ENCODE measurements at regions not wholly inside any gene's neighbourhood (a gene's known extent, or its start where the extent isn't known, plus 50 kb on each side); places are given as distances from the start of the nearest gene placed in this dataset.

- POLR2A ChIA-PET = no interaction called here
- H3K27me3 Mint-ChIP-seq = no peaks in the 10 kb centered on the region
Measured at GRCh38 chr7:52857367-52857766, 178.1 kb upstream of the POM121L12 start.

GRCh38 chr7:52854681-52855080 lies 180.8 kb upstream of the POM121L12 start:
- Mint-ChIP-seq H3K36me3 (no peaks in the 10 kb centered on the region), H3K4me3 (no peak overlapping the region), H3K9me3 (peaks cover 0 to 18% (median 3%) of the 10 kb centered on the region in 11 donors), H3K27ac (no peak overlapping the region), H3K4me1 (no peaks in the 10 kb centered on the region), H3K27me3 (no peaks in the 10 kb centered on the region)
- Histone ChIP-seq H3K27me3 (ENCODE audit: control insufficient read depth in 2 of 2, insufficient read depth in 2 of 2, low read length in 2 of 2) (no peaks in the 10 kb centered on the region), H3K4me3 (ENCODE audit: low read length) (no peak overlapping the region), H3K4me1 (ENCODE audit: control insufficient read depth in 2 of 2, insufficient read depth in 2 of 2, low read length in 2 of 2) (no peaks in the 10 kb centered on the region), H3K36me3 (ENCODE audit: control insufficient read depth in 2 of 3, insufficient read depth in 3 of 3, low read length in 3 of 3) (no peaks in the 10 kb centered on the region), H3K9me3 (ENCODE audit: control insufficient read depth in 2 of 3, low read length in 3 of 3) (no peaks in the 10 kb centered on the region), H3K27ac (ENCODE audit: low read depth, low read length) (no peak overlapping the region)
- ChIA-PET CTCF (no interaction called here), POLR2A (no interaction called here)
- ATAC-seq = no peak
- intact Hi-C loops (cut with micrococcal nuclease) = no loop called here
- DNase-seq = no peak

More at GRCh38 chr7:52857367-52857766, 178.1 kb upstream of the POM121L12 start:
- Histone ChIP-seq H3K27ac (ENCODE audit: low read depth, low read length) (no peak overlapping the region), H3K4me3 (ENCODE audit: low read length) (no peak overlapping the region), H3K4me1 (ENCODE audit: control insufficient read depth in 2 of 2, insufficient read depth in 2 of 2, low read length in 2 of 2) (no peaks in the 10 kb centered on the region), H3K36me3 (ENCODE audit: control insufficient read depth in 2 of 3, insufficient read depth in 3 of 3, low read length in 3 of 3) (no peaks in the 10 kb centered on the region), H3K9me3 (ENCODE audit: control insufficient read depth in 2 of 3, low read length in 3 of 3) (no peaks in the 10 kb centered on the region), H3K27me3 (ENCODE audit: control insufficient read depth in 2 of 2, insufficient read depth in 2 of 2, low read length in 2 of 2) (no peaks in the 10 kb centered on the region)
- Mint-ChIP-seq H3K27ac (no peak overlapping the region), H3K9me3 (peaks cover 0 to 18% (median 4%) of the 10 kb centered on the region in 11 donors), H3K36me3 (no peaks in the 10 kb centered on the region), H3K4me3 (no peak overlapping the region), H3K4me1 (no peaks in the 10 kb centered on the region)
- CTCF ChIA-PET = no interaction called here
- DNase-seq (no peak), ATAC-seq (no peak)
- intact Hi-C loops (cut with micrococcal nuclease) = no loop called here

GRCh38 chr7:52851547-52851946 lies 183.9 kb upstream of the POM121L12 start:
- Histone ChIP-seq H3K4me1 (ENCODE audit: control insufficient read depth in 2 of 2, insufficient read depth in 2 of 2, low read length in 2 of 2) (no peaks in the 10 kb centered on the region), H3K36me3 (ENCODE audit: control insufficient read depth in 2 of 3, insufficient read depth in 3 of 3, low read length in 3 of 3) (no peaks in the 10 kb centered on the region), H3K9me3 (ENCODE audit: control insufficient read depth in 2 of 3, low read length in 3 of 3) (no peaks in the 10 kb centered on the region), H3K27me3 (ENCODE audit: control insufficient read depth in 2 of 2, insufficient read depth in 2 of 2, low read length in 2 of 2) (no peaks in the 10 kb centered on the region), H3K27ac (ENCODE audit: low read depth, low read length) (no peak overlapping the region), H3K4me3 (ENCODE audit: low read length) (no peak overlapping the region)
- peaks cover 0 to 24% (median 5%) of the 10 kb centered on the region in 11 donors for H3K9me3 Mint-ChIP-seq
- ChIA-PET CTCF (no interaction called here), POLR2A (no interaction called here)
- H3K27me3 Mint-ChIP-seq = no peaks in the 10 kb centered on the region
- intact Hi-C loops (cut with micrococcal nuclease) = no loop called here
- H3K4me1 Mint-ChIP-seq = no peaks in the 10 kb centered on the region
- H3K27ac Mint-ChIP-seq = no peak overlapping the region
- no peaks in the 10 kb centered on the region for H3K36me3 Mint-ChIP-seq
- DNase-seq (no peak), ATAC-seq (no peak)
- H3K4me3 Mint-ChIP-seq = no peak overlapping the region

GRCh38 chr7:52843436-52843835 lies 192.0 kb upstream of the POM121L12 start:
- H3K27me3 ChIP-seq (ENCODE audit: control insufficient read depth in 2 of 2, insufficient read depth in 2 of 2, low read length in 2 of 2) = no peaks in the 10 kb centered on the region
- no peaks in the 10 kb centered on the region for H3K4me1 ChIP-seq (ENCODE audit: control insufficient read depth in 2 of 2, insufficient read depth in 2 of 2, low read length in 2 of 2)
- ATAC-seq = no peak
- ChIA-PET CTCF (no interaction called here), POLR2A (no interaction called here)
- H3K27ac ChIP-seq (ENCODE audit: low read depth, low read length) = no peak overlapping the region
- intact Hi-C loops (cut with micrococcal nuclease) = no loop called here
- peaks cover 0 to 21% (median 11%) of the 10 kb centered on the region in 11 donors for H3K9me3 Mint-ChIP-seq
- H3K27me3 Mint-ChIP-seq = no peaks in the 10 kb centered on the region
- no peak overlapping the region for H3K27ac Mint-ChIP-seq
- peaks cover 0 to 4% (median 0%) of the 10 kb centered on the region in 3 experiments for H3K9me3 ChIP-seq (ENCODE audit: control insufficient read depth in 2 of 3, low read length in 3 of 3)
- no peak overlapping the region for H3K4me3 ChIP-seq (ENCODE audit: low read length)
- no peaks in the 10 kb centered on the region for H3K4me1 Mint-ChIP-seq
- H3K36me3 ChIP-seq (ENCODE audit: control insufficient read depth in 2 of 3, insufficient read depth in 3 of 3, low read length in 3 of 3) = no peaks in the 10 kb centered on the region
- no peaks in the 10 kb centered on the region for H3K36me3 Mint-ChIP-seq
- no peak for DNase-seq
- no peak overlapping the region for H3K4me3 Mint-ChIP-seq

GRCh38 chr7:52842202-52842900 lies 193.1 kb upstream of the POM121L12 start:
- no peak for ATAC-seq
- H3K4me3 Mint-ChIP-seq = no peak overlapping the region
- H3K9me3 ChIP-seq (ENCODE audit: control insufficient read depth in 2 of 3, low read length in 3 of 3) = peaks cover 0 to 4% (median 0%) of the 10 kb centered on the region in 3 experiments
- peaks cover 2 to 29% (median 14%) of the 10 kb centered on the region in 11 donors for H3K9me3 Mint-ChIP-seq
- no peaks in the 10 kb centered on the region for H3K27me3 ChIP-seq (ENCODE audit: control insufficient read depth in 2 of 2, insufficient read depth in 2 of 2, low read length in 2 of 2)
- H3K27ac ChIP-seq (ENCODE audit: low read depth, low read length) = no peak overlapping the region
- H3K36me3 ChIP-seq (ENCODE audit: control insufficient read depth in 2 of 3, insufficient read depth in 3 of 3, low read length in 3 of 3) = no peaks in the 10 kb centered on the region
- ChIA-PET CTCF (no interaction called here), POLR2A (no interaction called here)
- intact Hi-C loops (cut with micrococcal nuclease) = no loop called here
- no peaks in the 10 kb centered on the region for H3K4me1 ChIP-seq (ENCODE audit: control insufficient read depth in 2 of 2, insufficient read depth in 2 of 2, low read length in 2 of 2)
- DNase-seq = no peak
- no peaks in the 10 kb centered on the region for H3K36me3 Mint-ChIP-seq
- H3K4me1 Mint-ChIP-seq = no peaks in the 10 kb centered on the region
- no peak overlapping the region for H3K4me3 ChIP-seq (ENCODE audit: low read length)
- no peak overlapping the region for H3K27ac Mint-ChIP-seq
- no peaks in the 10 kb centered on the region for H3K27me3 Mint-ChIP-seq

DNA sequence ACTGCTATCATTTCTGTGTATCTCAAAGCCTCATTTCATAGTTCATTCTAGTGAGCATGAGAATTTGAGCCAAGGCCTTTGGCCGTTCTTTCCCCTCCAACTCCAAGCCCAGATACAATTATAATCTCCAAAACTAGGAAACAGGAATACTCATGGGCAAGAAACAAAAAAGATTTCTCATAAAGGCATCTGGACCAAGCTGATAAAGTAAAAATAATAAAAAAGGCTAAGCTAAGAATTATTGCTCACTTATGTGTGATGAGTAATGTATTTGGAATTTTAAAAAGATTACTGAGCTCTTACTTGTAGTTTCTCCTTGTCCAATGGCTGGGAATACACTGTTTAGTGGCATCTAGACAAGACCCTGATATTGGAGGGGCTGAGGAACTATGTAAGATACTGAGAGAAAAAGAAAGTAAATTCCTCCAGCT lies 196.4 kb upstream of the POM121L12 start:
- CTCF ChIA-PET = no interaction called here
- intact Hi-C loops (cut with micrococcal nuclease) = no loop called here

DNA sequence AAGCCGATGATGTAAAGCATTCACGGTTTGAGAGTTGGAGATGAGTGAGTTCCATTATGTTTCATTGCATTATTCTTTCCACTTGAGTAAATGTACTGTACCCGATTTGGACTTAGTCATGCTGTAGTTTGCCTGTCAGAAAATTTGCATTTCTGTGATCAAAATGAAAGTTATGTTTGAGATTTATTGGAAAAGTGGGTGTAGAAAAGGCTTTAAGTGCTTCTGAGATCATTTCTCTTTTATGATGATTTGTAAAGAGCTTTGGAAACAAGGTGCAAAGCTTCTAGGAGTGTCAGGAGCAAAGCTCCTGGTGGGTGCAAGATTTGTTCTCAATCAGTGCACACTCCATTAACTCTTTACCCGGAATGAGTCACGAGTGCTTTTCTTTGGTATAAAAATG lies 204.1 kb upstream of the POM121L12 start:
- Histone ChIP-seq H3K36me3 (ENCODE audit: control insufficient read depth in 2 of 3, insufficient read depth in 3 of 3, low read length in 3 of 3) (no peaks in the 10 kb centered on the region), H3K4me1 (ENCODE audit: control insufficient read depth in 2 of 2, insufficient read depth in 2 of 2, low read length in 2 of 2) (no peaks in the 10 kb centered on the region), H3K27me3 (ENCODE audit: control insufficient read depth in 2 of 2, insufficient read depth in 2 of 2, low read length in 2 of 2) (no peaks in the 10 kb centered on the region), H3K4me3 (ENCODE audit: low read length) (no peak overlapping the region), H3K27ac (ENCODE audit: low read depth, low read length) (no peak overlapping the region), H3K9me3 (ENCODE audit: control insufficient read depth in 2 of 3, low read length in 3 of 3) (no peaks in the 10 kb centered on the region)
- DNase-seq (no peak), ATAC-seq (no peak)
- Mint-ChIP-seq H3K4me1 (no peaks in the 10 kb centered on the region), H3K9me3 (peaks cover 0 to 28% (median 10%) of the 10 kb centered on the region in 11 donors), H3K27ac (no peak overlapping the region), H3K27me3 (no peaks in the 10 kb centered on the region), H3K36me3 (no peaks in the 10 kb centered on the region), H3K4me3 (no peak overlapping the region)
- POLR2A ChIA-PET = no interaction called here
- CTCF ChIA-PET = no interaction called here
- intact Hi-C loops (cut with micrococcal nuclease) = no loop called here

More for the DNA sequence above, 196.4 kb upstream of the POM121L12 start:
- DNase-seq (no peak), ATAC-seq (no peak)
- no peak overlapping the region for H3K4me3 Mint-ChIP-seq
- H3K36me3 Mint-ChIP-seq = no peaks in the 10 kb centered on the region
- POLR2A ChIA-PET = no interaction called here
- H3K27me3 Mint-ChIP-seq = no peaks in the 10 kb centered on the region
- Histone ChIP-seq H3K36me3 (ENCODE audit: control insufficient read depth in 2 of 3, insufficient read depth in 3 of 3, low read length in 3 of 3) (no peaks in the 10 kb centered on the region), H3K9me3 (ENCODE audit: control insufficient read depth in 2 of 3, low read length in 3 of 3) (peaks cover 0 to 4% (median 0%) of the 10 kb centered on the region in 3 experiments), H3K4me1 (ENCODE audit: control insufficient read depth in 2 of 2, insufficient read depth in 2 of 2, low read length in 2 of 2) (no peaks in the 10 kb centered on the region), H3K27ac (ENCODE audit: low read depth, low read length) (no peak overlapping the region), H3K27me3 (ENCODE audit: control insufficient read depth in 2 of 2, insufficient read depth in 2 of 2, low read length in 2 of 2) (no peaks in the 10 kb centered on the region), H3K4me3 (ENCODE audit: low read length) (no peak overlapping the region)
- H3K27ac Mint-ChIP-seq = no peak overlapping the region
- H3K9me3 Mint-ChIP-seq = peaks cover 2 to 30% (median 16%) of the 10 kb centered on the region in 11 donors
- H3K4me1 Mint-ChIP-seq = no peaks in the 10 kb centered on the region
